Activated CD8-positive, alpha-beta memory T cell treated with anti-CD3 and anti-CD28 coated beads, Interleukin-2, amount 50 U/mL, for 48 hours (primary cell): ENCODE measurements at regions not wholly inside any gene's neighbourhood (a gene's known extent, or its start where the extent isn't known, plus 50 kb on each side); places are given as distances from the start of the nearest gene placed in this dataset.
A peak's percentile ranks its signal among the peaks of the same experiment; 100 is the strongest.
"Not testable (repeated sequence)": the region's sequence is repeated elsewhere in the genome, so short reads cannot be mapped to it uniquely, and the experiment has no call there.

Experiments
- DNase-seq: peaks from one replicate; pipeline ENCODE4 v3.0.0-alpha.2; 2020

DNA sequence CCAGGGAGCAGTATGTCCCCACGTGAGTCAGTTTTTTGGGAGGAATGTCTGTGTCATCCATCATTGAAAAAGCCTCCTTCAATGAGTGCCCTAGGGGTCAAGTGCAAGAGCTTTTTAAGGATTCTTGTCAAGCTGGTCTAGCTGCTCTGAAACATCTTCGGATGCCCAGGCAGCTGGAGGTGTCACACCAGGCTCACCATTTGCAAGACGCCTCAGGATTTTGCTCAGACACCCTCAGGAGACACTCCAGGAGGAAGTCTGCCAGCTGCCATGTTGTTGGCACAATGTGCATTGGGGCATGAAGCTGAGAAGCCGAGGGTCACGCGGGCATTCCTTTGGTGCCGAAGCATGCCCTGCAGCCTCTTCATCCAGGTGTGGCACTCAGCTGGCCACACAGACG is 111.1 kb upstream of the S1PR3 start:
- DNase-seq = no peak

DNA sequence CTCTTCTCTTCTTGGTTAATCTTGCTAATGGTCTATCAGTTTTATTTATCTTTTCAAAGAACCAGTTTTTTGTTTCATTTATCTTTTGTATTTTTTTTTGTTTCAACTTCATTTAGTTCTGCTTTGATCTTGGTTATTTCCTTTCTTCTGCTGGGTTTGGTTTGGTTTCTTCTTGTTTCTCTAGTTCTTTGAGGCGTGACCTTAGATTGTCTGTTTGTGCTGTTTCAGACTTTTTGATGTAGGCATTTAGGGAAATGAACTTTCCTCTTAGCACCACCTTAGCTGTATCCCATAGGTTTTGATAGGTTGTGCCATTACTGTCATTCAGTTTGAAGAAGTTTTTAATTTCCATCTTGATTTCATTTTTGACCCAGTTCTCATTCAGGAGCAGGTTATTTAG is 107.0 kb upstream of the S1PR3 start:
- DNase-seq = not testable (repeated sequence)

DNA sequence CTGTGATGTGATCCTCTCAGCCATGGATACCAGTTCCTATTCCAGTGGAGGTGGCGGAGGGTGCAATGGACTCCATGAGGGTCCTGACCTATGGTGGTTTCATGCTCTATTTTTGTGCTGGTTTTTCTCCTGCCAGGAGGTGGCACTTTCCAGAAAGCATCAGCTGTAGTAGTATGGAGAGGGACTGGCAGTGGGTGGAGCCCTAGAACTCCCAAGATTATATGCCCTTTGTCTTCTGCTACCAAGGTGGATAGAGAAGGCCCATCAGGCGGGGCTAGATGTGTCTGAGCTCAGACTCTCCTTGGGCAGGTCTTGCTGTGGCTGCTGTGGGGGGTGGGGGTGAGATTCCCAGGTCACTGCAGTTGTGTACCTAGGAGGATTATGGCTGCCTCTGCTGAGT is 104.5 kb upstream of the S1PR3 start:
- DNase-seq = not testable (repeated sequence)

DNA sequence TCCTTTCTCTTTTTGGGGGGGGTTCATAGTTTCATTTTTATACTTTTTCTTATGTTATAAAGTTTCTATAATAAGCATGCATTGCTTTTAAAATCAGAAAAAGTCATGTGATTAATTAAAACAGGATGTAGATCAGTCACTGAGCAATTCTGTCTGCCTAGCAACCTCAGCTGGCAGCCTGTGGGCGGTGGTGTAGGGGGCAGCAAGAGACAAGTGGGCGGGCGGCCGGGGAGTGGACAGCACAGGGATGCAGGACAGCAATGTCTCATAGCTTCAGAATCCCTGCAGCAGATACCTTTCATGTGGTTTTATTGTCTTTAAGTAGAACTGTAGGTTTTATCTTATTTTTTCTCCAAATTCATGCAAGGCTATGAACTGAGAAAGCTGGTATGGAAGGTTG is 101.9 kb upstream of the S1PR3 start:
- DNase-seq = no peak

DNA sequence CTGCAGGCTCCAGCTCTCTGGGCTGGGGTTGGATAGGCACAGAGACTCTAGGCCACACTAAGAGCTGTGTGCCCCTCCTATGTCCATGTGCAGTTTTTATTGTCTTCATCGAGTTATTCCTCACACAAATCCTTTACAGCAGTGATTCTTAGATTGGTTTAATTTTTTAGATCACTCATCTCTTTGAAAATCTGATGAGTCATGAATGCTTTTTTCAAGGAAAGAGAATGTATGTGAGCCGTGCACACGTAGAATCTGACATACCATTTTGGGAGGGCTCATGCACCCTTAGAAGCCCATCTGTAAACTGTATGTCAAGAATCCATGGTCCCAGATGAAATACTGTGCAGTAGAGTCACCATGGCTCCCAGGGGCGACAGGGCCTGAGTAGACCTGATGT is 100.7 kb upstream of the S1PR3 start:
- no peak for DNase-seq

DNA sequence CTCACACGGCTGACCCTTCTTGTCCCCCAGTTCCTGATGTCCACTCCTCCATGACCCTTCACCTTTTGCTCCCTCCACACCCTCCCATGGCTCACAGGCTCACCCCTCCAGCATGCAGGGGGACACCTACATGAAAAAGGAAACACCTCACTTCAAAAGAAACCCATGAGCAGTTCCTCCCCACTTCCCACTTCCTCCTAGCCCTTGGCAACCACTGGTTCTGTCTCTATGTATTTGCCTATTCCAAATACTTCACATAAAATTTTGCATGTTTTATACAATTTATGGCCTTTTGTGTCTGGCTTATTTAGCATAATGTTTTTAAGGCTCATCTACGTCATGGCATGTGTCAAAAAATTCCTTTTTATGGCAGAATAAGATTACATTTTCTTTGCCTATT is 100.2 kb upstream of the S1PR3 start:
- DNase-seq = no peak

DNA sequence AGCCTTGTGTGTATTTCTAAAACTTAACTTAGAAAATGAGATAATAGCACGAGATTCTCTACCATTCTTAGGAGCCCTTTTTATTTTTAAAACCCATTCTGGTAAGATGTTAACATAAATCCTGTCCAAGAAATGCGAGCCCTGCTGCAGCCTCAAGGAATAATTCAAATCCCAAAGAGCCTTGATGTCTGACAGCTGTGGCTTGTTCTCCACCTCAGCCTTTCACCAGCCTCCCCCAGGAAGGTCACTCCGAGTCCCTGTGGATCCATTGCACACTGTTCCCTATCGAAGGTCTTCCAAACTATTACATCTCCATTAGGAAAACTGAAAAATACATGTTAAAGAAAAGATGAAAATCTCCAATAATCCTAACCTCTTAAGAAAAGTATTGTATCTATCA is 98.5 kb upstream of the S1PR3 start:
- DNase-seq = no peak

DNA sequence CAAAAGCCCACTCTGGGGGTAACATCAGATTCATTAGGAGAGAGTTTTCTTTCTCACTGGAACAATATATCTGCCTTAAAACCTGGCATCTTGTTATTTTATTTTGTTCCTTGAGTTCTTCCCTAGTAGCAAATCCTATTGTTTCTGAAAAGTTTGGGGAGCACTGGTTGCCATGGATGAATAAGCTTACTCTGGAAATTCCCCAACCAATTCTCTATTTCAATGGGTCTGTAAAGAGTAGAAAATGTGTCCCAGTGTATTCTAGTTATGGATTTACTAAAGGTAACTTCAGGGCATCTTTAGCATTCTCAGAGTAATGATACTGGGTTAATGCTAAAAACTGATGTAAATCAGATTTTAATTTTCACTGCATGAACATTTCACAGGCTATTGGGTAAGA is 94.2 kb upstream of the S1PR3 start:
- no peak for DNase-seq

DNA sequence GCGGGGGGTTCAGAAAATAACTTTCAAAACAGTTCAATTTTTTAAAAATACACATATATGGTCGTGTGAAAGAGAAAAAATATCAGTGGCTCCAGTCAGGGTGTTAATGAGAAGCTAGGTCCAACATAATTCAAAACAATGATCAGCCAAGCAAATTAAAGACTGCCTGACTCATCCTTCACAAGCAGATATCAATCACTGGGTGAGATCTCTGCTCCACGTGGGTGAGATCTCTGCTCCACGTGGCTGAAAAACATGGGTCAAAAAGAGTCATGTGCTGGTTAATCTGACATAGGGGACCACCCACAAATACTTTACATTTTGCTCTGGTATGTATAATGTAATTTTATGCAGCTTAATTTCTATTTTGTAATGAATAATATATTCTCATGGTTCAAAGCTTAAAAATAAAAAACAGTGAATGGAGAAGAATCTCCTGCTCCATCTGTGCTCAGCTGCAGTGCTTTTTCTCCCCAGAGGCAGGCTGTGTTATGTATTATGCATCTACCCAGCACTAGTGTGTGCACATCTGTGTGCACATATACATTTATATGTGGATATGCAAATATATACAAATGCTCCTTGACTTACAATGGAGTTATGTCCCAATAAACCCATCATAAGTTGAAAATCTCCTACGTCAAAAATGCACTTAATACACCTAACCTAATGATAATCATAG is 93.1 kb upstream of the S1PR3 start:
- DNase-seq = no peak

DNA sequence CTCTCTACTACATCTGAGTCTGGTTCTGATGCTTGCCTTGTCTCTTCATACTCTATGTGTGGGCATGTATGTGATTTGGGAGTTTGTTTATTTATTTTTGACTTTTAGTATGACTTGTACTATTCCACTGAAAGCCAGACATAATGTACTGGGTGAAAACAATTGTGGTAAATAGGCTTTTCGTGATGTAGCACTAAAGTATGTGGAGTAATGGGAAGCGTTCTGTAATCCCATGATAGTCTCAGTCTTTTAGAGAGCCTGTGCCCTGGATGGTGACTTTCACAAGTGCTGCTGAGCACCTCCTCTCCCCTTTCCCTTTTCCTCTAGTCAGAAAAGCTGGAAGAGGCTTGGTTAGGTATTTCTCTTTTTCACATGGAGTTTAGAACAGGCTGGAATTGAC is 85.8 kb upstream of the S1PR3 start:
- no peak for DNase-seq

DNA sequence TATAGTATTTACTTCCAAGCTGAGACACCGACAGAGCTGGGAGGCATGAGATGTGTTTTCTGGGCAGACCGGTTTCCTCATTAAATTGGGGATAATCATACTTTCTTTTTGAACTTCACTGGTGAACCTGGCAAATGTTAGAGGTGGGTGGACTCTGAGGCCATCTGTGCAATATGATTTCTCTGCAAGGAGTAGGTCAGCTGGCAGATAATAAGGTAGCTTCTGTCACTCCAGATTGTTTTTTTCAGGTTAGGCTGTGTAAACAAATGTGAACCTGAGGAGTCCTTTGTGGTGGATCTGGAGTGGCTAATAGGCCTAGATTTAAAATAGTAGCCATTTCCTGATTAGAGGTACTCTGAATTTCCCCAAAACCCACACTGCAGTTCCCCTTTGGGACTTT is 75.4 kb upstream of the S1PR3 start:
- no peak for DNase-seq

DNA sequence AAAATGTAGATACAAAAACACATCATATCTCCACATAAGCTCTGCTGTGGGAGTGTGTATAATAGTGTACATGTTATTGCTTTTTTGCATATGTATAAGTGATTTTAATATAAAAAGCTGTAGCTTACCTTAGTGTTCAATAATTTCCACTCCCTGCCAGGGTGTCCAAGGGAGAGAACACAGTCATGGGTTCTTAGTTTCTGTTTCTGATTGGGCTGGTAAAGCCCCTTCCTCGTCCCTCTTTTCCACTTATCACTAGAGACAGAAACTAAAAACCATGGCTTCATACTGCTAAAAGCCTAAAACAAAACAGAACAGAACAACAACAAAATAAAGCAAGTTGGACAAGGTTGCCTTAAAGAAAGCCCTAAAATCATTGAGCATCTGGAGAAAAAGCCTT is 74.4 kb upstream of the S1PR3 start:
- no peak for DNase-seq

DNA sequence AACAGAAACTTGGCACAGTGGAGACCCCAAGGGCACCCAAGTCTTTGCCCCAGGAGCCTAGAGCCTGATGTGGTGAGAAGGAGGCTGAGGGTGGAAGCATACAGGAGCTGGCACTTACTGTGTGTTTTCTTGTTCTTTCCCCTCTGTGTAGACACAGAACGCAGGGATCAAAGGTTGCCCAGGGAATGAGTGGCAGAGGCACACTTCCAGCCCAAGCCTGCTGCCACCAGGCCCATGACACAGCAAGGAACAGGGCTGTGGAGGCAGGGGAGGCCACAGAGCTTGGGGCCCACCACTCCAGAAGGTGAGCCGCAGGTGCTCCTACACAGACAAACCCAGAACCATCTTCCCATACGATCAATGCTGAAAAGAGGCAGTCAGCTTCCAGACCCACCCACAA is 73.9 kb upstream of the S1PR3 start:
- DNase-seq = no peak

DNA sequence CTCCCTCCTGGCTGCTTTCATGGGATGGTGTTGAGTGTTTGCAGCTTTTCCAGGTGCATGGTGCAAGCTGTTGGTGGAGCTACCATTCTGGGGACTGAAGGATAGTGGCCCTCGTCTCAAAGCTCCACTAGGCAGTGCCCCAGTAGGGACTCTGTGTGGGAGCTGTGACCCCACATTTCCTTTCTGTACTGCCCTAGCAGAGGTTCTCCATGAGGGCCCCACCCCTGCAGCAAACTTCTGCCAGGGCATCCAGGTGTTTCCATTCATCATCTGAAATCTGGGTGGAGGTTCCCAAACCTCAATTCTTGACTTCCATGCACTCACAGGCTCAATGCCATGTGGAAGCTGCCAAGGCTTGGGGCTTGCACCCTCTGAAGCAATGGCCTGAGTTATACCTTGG is 72.7 kb upstream of the S1PR3 start:
- DNase-seq = not testable (repeated sequence)

DNA sequence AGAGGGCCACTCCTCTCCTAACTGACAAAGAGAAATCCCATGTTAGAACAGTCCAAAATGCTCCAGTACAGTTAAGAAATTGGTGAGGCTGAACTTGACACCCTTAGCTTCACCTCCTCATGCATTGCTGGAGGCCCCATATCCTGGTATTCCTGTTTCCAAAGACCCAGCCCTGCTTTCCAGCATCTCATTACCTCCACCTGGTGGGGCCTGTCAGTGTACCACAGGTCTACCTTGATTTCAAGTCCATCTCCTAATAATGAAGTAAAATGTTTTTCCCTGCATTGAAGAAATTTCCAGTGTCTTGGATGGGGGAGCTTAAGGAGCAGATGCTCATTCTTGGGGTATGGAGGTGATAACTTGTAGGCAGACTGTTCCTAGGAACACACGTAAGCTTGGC is 70.6 kb upstream of the S1PR3 start:
- DNase-seq = no peak

DNA sequence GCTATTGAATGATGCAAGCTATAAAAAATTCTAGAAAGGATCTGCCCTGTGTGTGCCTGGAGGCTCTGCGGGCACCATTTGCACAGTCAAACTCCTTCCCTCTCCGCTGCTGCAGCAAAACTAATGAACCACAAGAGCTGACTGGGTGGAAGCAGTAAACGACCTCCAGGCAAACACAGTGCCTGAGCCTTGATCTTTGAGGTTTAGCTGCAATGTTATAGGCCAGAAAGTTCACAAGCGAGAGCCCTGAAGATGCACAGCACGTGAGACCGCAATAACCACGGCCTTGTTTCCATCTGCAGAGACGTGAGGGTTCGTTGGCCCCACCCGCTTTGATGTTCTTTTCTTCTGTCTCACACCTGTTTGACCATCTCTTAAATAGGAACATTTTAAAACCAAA is 69.2 kb upstream of the S1PR3 start:
- DNase-seq = peak; percentile 59

DNA sequence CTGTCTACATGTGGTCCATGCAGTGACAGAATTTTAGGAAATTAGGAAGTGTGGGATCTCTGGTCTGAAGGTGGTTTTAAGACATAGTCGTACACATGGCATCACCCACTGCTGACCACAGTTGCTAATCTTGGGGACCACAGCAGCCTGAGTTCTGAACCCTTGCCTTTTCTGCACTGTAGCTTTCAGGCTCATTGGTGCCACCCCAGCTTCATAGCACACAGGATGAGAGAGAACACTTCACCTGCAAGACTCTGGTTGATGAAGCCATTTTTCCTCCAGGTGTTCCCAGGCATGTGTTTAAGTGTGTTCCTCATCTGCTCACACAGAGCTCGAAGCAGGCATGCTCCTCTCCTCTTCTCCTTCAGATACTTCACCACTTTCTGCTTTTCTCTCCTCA is 68.2 kb upstream of the S1PR3 start:
- no peak for DNase-seq

DNA sequence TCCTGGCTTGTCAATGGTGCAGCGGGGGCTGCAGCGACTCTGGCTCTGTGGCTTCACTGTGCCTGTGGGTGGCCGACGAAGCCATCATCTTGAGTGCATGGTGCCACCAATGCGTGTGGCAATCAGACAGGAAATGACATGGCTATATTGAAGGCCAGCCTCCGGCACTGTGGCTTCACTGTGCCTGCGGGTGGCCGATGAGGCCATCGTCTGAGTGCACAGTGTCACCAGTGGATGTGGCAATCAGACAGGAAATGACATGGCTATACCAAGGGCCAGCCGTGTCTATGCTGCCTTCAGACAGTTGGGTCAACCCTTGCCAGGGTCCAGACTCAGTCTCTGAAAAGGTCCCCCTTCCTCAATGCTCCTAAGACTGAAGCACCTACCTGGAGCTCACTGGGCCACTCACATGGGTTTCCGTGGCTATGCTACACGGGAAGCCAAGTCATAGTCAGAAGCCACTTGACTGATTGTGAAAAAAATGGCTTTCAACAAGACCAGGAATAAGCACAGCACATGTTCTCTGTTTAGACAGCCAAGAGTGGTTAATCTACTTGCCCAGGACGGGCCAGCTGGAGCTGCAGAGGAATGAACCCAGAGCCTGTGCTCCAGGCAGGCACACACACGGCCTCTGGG is 67.5 kb upstream of the S1PR3 start:
- no peak for DNase-seq

DNA sequence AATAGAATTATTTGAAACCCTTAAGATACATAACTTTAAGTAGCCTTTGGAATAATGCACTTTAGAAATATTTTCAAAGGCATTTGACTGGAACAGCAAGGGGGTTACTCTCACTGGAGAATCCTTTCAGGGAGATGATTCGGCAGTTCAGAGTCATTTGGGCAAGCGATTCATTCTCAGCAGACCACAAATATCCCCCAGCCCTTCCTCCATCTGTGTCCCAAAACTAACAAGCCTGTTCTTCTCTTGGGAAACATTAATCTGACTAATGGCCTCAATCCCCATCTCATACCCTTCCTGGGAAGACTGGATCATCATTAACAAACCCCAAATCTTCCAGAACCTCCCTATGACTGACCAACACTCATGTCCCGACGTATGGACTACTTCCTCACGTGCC is 65.8 kb upstream of the S1PR3 start:
- DNase-seq = no peak

DNA sequence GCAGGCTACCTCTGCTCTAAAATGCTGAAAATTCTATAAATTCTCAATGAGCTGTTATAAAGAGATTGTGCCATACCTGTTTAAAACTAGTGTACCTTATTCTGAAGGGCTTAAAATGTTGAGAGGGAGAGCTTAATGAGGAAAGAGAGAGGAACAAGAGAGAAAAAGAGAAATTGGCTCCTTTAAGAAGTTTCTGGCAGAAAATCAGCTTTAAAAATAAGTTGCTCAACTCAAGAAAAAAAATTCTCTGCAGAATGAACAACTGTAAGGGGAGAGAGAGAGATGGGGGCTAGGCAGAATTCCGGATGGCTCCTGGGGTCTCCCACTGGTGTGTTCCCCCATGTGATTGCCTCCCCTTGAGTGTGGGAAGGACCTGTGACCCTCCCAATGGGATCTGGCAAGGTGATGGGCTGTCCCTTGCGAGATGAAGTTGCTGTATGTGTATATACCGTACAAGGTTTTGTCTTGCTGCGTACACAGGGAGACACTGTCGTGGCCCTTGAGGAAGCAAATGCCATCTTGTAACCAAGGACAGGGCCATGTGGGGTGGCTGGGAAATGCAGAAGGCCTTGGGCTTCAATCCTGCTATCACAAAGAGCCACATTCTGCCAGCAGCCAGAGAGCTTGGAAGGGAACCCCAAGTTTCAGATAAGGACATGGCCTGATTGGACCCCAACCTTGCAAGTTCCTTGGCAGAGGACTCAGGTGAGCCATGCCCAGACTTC is 64.3 kb upstream of the S1PR3 start:
- no peak for DNase-seq

DNA sequence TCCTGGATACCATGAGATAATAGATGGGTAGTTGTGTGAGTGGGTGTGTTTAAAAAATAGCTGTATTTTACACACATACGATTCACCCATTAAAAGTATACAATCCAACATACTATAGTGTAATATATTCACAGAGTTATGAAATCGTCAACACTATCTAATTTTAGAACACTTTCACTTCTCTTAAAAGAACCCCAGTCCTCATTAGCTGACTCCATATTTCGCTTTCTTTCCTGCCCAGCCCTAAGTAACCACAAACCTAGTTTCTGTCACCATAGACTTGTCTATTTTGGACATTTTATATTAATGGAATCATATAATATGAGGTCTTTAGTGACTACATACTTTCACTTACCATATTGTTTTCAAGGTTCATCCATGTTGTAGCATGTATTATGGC is 63.8 kb upstream of the S1PR3 start:
- DNase-seq = no peak

DNA sequence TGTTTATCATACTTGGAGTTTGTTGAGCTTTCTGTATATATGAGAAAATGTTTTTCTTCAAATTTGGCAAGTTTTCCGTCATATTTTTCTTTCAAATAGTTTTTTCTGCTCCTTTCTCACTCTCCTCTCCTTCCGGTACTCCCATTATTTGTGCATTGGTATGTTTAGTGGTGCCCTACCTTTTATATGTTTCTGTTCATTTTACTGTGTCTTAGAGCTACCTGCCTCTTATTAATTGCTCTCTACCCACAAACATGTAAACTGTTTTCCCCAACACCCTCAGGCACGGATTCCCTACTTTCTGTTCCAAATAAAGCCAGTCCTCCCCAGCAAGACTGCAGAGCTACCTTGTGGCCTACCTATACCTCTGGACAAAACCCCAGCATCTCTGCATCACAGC is 60.6 kb upstream of the S1PR3 start:
- no peak for DNase-seq

DNA sequence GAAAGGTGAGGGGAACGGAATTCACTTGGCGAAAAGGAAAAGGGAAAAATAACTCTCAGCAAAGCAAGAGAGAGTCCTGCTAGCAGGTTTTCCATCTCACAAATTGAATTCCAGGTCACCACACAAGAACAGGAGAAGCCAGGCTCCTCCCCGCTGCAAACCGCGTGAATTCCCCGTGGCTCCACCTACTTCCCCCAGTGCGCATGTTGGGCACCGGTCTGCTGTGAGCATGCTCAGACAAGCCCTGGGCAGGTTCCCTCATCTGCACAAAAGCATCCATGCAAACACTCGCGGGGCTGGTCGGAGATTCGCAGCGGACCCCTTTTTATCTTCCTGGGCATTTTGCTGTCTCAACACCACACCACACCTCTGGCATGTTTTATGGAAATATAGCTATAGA is 58.5 kb upstream of the S1PR3 start:
- DNase-seq = no peak

DNA sequence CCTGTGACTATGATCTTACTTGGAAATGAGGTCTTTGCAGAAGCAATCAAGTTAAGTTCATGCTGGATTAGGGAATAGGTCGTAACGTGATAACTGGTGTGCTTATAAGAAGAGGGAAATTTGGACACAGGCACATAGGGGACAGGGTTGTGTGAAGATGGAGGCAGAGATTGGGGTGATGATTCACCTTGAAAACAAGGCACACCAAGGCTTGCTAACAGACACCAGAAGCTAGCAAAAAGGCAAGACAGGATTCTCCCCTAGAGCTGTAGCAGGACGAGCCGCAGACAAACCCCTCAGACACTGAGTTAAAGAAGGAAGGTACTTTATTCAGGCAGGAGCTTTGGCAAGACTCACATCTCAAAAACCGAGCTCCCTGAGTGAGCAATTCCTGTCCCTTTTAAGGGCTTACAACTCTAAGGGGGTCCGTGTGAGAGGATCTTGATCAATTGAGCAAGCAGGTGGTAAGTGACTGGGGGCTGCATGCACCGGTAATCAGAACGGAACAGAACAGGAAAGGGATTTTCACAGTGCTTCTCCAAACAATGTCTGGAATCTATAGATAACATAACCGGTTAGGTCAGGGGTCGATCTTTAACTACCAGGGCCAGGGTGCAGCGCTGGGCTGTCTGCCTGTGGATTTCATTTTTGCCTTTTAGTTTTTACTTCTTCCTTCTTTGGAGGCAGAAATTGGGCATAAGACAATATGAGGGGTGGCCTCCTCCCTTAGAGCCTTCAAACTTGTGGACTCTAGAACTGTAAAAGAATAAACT is 57.5 kb upstream of the S1PR3 start:
- no peak for DNase-seq
